Calu3 (cell line): ENCODE measurements at regions not wholly inside any gene's neighbourhood (a gene's known extent, or its start where the extent isn't known, plus 50 kb on each side); places are given as distances from the start of the nearest gene placed in this dataset.

Experiments used
- BruUV-seq: library from RNA; stranded (reverse); fragments of 400-500 nt; replicated peaks from 2 replicates; lab custom pipeline; 2021; lab: Mats Ljungman, UMichigan
- CTCF ChIA-PET: fragments of 300-600 bp; sonication (Branson Sonifier 250); formaldehyde crosslinking; loops from one replicate; lab custom pipeline; 2022; ENCODE audit warnings: antibody characterized with exemption; lab: Charles Lee
- DNase-seq: peaks from one replicate; pipeline ENCODE4 v3.0.0; 2022
- H3K27ac Mint-ChIP-seq: one replicate; pipeline ENCODE4 v1.8.0; 2022; ENCODE audit warnings: mixed read lengths; ENCODE audit not compliant: unreplicated experiment
- H3K27me3 Mint-ChIP-seq: one replicate; pipeline ENCODE4 v1.8.0; 2022; ENCODE audit warnings: mixed read lengths; ENCODE audit not compliant: unreplicated experiment
- H3K36me3 Mint-ChIP-seq: one replicate; pipeline ENCODE4 v1.8.0; 2022; ENCODE audit warnings: mild to moderate bottlenecking, moderate library complexity, mixed read lengths; ENCODE audit not compliant: insufficient read depth, unreplicated experiment
- H3K4me1 Mint-ChIP-seq: one replicate; pipeline ENCODE4 v1.8.0; 2022; ENCODE audit warnings: mild to moderate bottlenecking, low read depth, mixed read lengths; ENCODE audit not compliant: unreplicated experiment
- H3K4me3 Mint-ChIP-seq: one replicate; pipeline ENCODE4 v1.8.0; 2022; ENCODE audit warnings: mild to moderate bottlenecking, low read depth, moderate library complexity, mixed read lengths; ENCODE audit not compliant: unreplicated experiment
- H3K9me3 Mint-ChIP-seq: one replicate; pipeline ENCODE4 v1.8.0; 2022; ENCODE audit warnings: low read depth, mixed read lengths; ENCODE audit not compliant: unreplicated experiment
- CTCF ChIP-seq: fragments of 200-600 bp; IDR thresholded peaks from one replicate; pipeline ENCODE4 v1.8.0; 2022; ENCODE audit warnings: antibody characterized with exemption; ENCODE audit not compliant: unreplicated experiment
- intact Hi-C: fragments of 100-400 bp; cut with micrococcal nuclease; formaldehyde crosslinking; loops from one replicate; pipeline ENCODE4 v1.10.0; 2022; ENCODE audit not compliant: unreplicated experiment

GRCh38 chr17:53133876-53134275 lies 688.9 kb upstream of the KIF2B start:
- CTCF ChIA-PET, result interaction anchor here (0.5 kb wide), 1 partner anchor 183 kb away, joined by 3 read pairs; no protein-coding TSS in a partner anchor
- no TSS peak for BruUV-seq
- H3K9me3 Mint-ChIP-seq, result no peaks in the 10 kb centered on the region
- no peaks in the 10 kb centered on the region for H3K4me1 Mint-ChIP-seq
- no peak overlapping the region for H3K4me3 Mint-ChIP-seq
- no peak for DNase-seq
- no peak overlapping the region for H3K27ac Mint-ChIP-seq
- intact Hi-C loops, result no loop called here
- no peak for TF ChIP-seq CTCF
- H3K36me3 Mint-ChIP-seq, result no peaks in the 10 kb centered on the region
- no peaks in the 10 kb centered on the region for H3K27me3 Mint-ChIP-seq

- no peak overlapping the region for H3K27ac Mint-ChIP-seq
- intact Hi-C loops, result no loop called here
- H3K9me3 Mint-ChIP-seq, result no peaks in the 10 kb centered on the region
- no peaks in the 10 kb centered on the region for H3K36me3 Mint-ChIP-seq
- H3K4me3 Mint-ChIP-seq, result no peak overlapping the region
- no peaks in the 10 kb centered on the region for H3K27me3 Mint-ChIP-seq
- no peak for DNase-seq
- TF ChIP-seq CTCF, result no peak
- H3K4me1 Mint-ChIP-seq, result no peaks in the 10 kb centered on the region
- no TSS peak for BruUV-seq
- CTCF ChIA-PET, result no interaction called here
These were observed 692.9 kb upstream of the KIF2B start for GRCh38 chr17:53129863-53130262.

GRCh38 chr17:53127331-53127730 lies 695.4 kb upstream of the KIF2B start:
- Mint-ChIP-seq H3K4me3 (no peak overlapping the region), H3K4me1 (no peaks in the 10 kb centered on the region), H3K27ac (no peak overlapping the region), H3K27me3 (no peaks in the 10 kb centered on the region), H3K9me3 (no peaks in the 10 kb centered on the region), H3K36me3 (no peaks in the 10 kb centered on the region)
- intact Hi-C loops, result no loop called here
- TF ChIP-seq CTCF, result no peak
- CTCF ChIA-PET, result no interaction called here
- DNase-seq, result no peak
- BruUV-seq, result no TSS peak

- no peak for TF ChIP-seq CTCF
- no TSS peak for BruUV-seq
- Mint-ChIP-seq H3K9me3 (no peaks in the 10 kb centered on the region), H3K36me3 (no peaks in the 10 kb centered on the region), H3K4me1 (no peaks in the 10 kb centered on the region), H3K27ac (no peak overlapping the region), H3K4me3 (no peak overlapping the region), H3K27me3 (no peaks in the 10 kb centered on the region)
- CTCF ChIA-PET, result no interaction called here
- intact Hi-C loops, result no loop called here
- no peak for DNase-seq
These were observed 699.8 kb upstream of the KIF2B start for GRCh38 chr17:53122966-53123365.
